CD4-positive, alpha-beta memory T cell (primary cell): ENCODE measurements at regions not wholly inside any gene's neighbourhood (a gene's known extent, or its start where the extent isn't known, plus 50 kb on each side); places are given as distances from the start of the nearest gene placed in this dataset.

Experiments
- CTCF ChIA-PET: fragments of 350-600 bp; sonication (Branson Sonifier 250); formaldehyde crosslinking; loops from one replicate; lab custom pipeline; 2021; ENCODE audit warnings: inconsistent platforms; ENCODE audit not compliant: partially characterized antibody; lab: Charles Lee
- POLR2A ChIA-PET: fragments of 350-600 bp; sonication (Branson Sonifier 250); formaldehyde crosslinking; loops from one replicate; lab custom pipeline; 2021; ENCODE audit not compliant: partially characterized antibody; lab: Charles Lee
- DNase-seq, 5 donors: peaks; one replicate each; pipeline versions ENCODE4 v3.0.0 to v3.0.0-alpha.2; 2020 to 2022; ENCODE audit warnings: mixed read lengths in 1 of 5
- H3K27ac ChIP-seq: one replicate; pipeline ENCODE4 v1.7.0; 2013; ENCODE audit warnings: low read depth, low read length
- H3K27me3 ChIP-seq: 2 replicates; pipeline ENCODE4 v1.7.0; 2013; ENCODE audit warnings: mild to moderate bottlenecking, low read length, moderate library complexity; ENCODE audit not compliant: insufficient read depth
- H3K36me3 ChIP-seq: 2 replicates; pipeline ENCODE4 v1.7.0; 2013; ENCODE audit warnings: mild to moderate bottlenecking, low read length, moderate library complexity; ENCODE audit not compliant: insufficient read depth
- H3K4me1 ChIP-seq: 2 replicates; pipeline ENCODE4 v1.7.0; 2013; ENCODE audit warnings: mild to moderate bottlenecking, low read length, moderate library complexity; ENCODE audit not compliant: insufficient read depth
- H3K4me3 ChIP-seq, 2 donors: one replicate each; pipeline ENCODE4 v1.7.0; 2013; ENCODE audit warnings: low read length in 2 of 2, mild to moderate bottlenecking in 1 of 2
- H3K9me3 ChIP-seq, 2 donors: one replicate each; pipeline ENCODE4 v1.7.0; 2013; ENCODE audit warnings: low read length in 2 of 2, control low read depth in 1 of 2; ENCODE audit not compliant: control insufficient read depth in 1 of 2
- H3K27ac Mint-ChIP-seq, 7 donors: one replicate each; pipeline ENCODE4 v1.8.0; 2020 to 2021; ENCODE audit warnings: mixed read lengths in 7 of 7, mild to moderate bottlenecking in 6 of 7, inconsistent platforms in 3 of 7, moderate library complexity in 3 of 7
- H3K27me3 Mint-ChIP-seq, 2 donors: one replicate each; pipeline ENCODE4 v1.8.0; 2020 to 2021; ENCODE audit warnings: mixed read lengths in 2 of 2
- H3K36me3 Mint-ChIP-seq, 2 donors: one replicate each; pipeline ENCODE4 v1.8.0; 2020 to 2021; ENCODE audit warnings: mixed read lengths in 2 of 2, inconsistent platforms in 1 of 2, mild to moderate bottlenecking in 1 of 2
- H3K4me1 Mint-ChIP-seq, 4 donors: one replicate each; pipeline ENCODE4 v1.8.0; 2020 to 2021; ENCODE audit warnings: mixed read lengths in 4 of 4, mild to moderate bottlenecking in 1 of 4
- H3K4me3 Mint-ChIP-seq, 8 donors: one replicate each; pipeline ENCODE4 v1.8.0; 2020 to 2021; ENCODE audit warnings: mixed read lengths in 8 of 8, mild to moderate bottlenecking in 7 of 8, moderate library complexity in 6 of 8, inconsistent platforms in 3 of 8
- H3K9me3 Mint-ChIP-seq, 8 donors: one replicate each; pipeline ENCODE4 v1.8.0; 2020 to 2021; ENCODE audit warnings: mixed read lengths in 8 of 8, mild to moderate bottlenecking in 5 of 8, inconsistent platforms in 3 of 8, moderate library complexity in 1 of 8
- intact Hi-C: fragments of 100-400 bp; cut with micrococcal nuclease; formaldehyde crosslinking; loops from one replicate; pipeline ENCODE4 v1.15.1; 2023

DNA sequence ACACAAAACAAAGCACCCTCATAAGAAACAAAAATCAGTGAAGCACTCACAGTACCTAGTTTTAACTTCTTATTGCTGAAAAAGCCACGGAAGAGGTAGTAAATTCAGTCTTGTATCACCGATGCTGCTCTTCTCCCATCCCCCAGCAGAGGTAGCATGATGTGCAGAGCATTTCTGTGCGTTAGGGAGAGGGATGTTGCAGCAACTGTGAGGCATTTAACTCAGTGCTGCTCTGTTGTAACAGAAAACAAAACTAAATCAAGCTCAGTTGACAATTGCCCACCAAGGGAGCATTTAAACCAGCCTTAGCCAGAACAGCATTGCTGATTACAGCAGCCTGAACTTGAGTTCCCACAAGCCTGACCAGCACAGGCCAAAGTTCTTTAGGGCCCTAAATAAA lies 1279.7 kb upstream of the ADGRL3 start:
- Mint-ChIP-seq H3K4me3 (no peak overlapping the region), H3K27ac (no peak overlapping the region), H3K27me3 (no peaks in the 10 kb centered on the region), H3K36me3 (no peaks in the 10 kb centered on the region), H3K9me3 (peaks cover 0 to 17% (median 6%) of the 10 kb centered on the region in 8 donors), H3K4me1 (no peaks in the 10 kb centered on the region)
- Histone ChIP-seq H3K4me3 (no peak overlapping the region), H3K27me3 (no peaks in the 10 kb centered on the region), H3K9me3 (no peaks in the 10 kb centered on the region), H3K4me1 (no peaks in the 10 kb centered on the region), H3K27ac (no peak overlapping the region), H3K36me3 (no peaks in the 10 kb centered on the region)
- intact Hi-C loops: no loop called here
- POLR2A ChIA-PET: no interaction called here
- CTCF ChIA-PET: no interaction called here
- no peak for DNase-seq

DNA sequence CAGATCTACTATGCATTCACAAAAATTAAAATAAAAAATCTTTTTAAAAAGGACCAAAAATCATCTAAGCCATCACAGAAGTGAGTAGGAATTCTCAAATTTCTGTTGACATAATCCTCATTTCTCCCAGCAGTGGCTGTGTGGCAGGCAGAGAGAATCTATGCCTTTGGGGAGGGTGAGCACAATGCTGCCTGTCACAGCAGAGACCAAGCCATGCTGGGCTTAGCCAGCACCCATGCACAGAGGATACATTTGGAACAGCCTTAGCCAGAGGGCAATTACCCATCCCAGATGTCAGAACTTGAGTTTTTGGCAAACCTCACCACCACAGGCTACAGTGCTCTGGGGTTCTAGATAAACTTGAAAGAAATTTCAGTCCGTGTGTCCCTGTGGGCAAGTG lies 1274.8 kb upstream of the ADGRL3 start:
- Histone ChIP-seq H3K9me3 (no peaks in the 10 kb centered on the region), H3K27me3 (no peaks in the 10 kb centered on the region), H3K4me3 (no peak overlapping the region), H3K36me3 (no peaks in the 10 kb centered on the region), H3K27ac (no peak overlapping the region), H3K4me1 (no peaks in the 10 kb centered on the region)
- H3K27ac Mint-ChIP-seq: no peak overlapping the region
- no peak overlapping the region for H3K4me3 Mint-ChIP-seq
- H3K9me3 Mint-ChIP-seq: peaks cover 6 to 22% (median 13%) of the 10 kb centered on the region in 8 donors
- DNase-seq: no peak
- H3K4me1 Mint-ChIP-seq: no peaks in the 10 kb centered on the region
- POLR2A ChIA-PET: no interaction called here
- intact Hi-C loops: no loop called here
- CTCF ChIA-PET: no interaction called here
- no peaks in the 10 kb centered on the region for H3K27me3 Mint-ChIP-seq
- no peaks in the 10 kb centered on the region for H3K36me3 Mint-ChIP-seq

- intact Hi-C loops: no loop called here
- ChIA-PET POLR2A (no interaction called here), CTCF (no interaction called here)
- H3K27ac Mint-ChIP-seq: no peak overlapping the region
- Histone ChIP-seq H3K4me1 (no peaks in the 10 kb centered on the region), H3K27ac (no peak overlapping the region), H3K4me3 (no peak overlapping the region), H3K27me3 (no peaks in the 10 kb centered on the region), H3K36me3 (no peaks in the 10 kb centered on the region), H3K9me3 (no peaks in the 10 kb centered on the region)
- no peaks in the 10 kb centered on the region for H3K36me3 Mint-ChIP-seq
- peaks cover 0 to 12% (median 9%) of the 10 kb centered on the region in 8 donors for H3K9me3 Mint-ChIP-seq
- H3K27me3 Mint-ChIP-seq: no peaks in the 10 kb centered on the region
- no peak overlapping the region for H3K4me3 Mint-ChIP-seq
- DNase-seq: no peak
- H3K4me1 Mint-ChIP-seq: no peaks in the 10 kb centered on the region
Measured at GRCh38 chr4:59936566-59936965, 1263.6 kb upstream of the ADGRL3 start.

GRCh38 chr4:59938166-59938565 lies 1262.0 kb upstream of the ADGRL3 start:
- Histone ChIP-seq H3K9me3 (no peaks in the 10 kb centered on the region), H3K36me3 (no peaks in the 10 kb centered on the region), H3K27me3 (no peaks in the 10 kb centered on the region), H3K27ac (no peak overlapping the region), H3K4me3 (no peak overlapping the region), H3K4me1 (no peaks in the 10 kb centered on the region)
- Mint-ChIP-seq H3K27me3 (no peaks in the 10 kb centered on the region), H3K27ac (no peak overlapping the region), H3K36me3 (no peaks in the 10 kb centered on the region), H3K9me3 (peaks cover 0 to 14% (median 5%) of the 10 kb centered on the region in 8 donors), H3K4me1 (no peaks in the 10 kb centered on the region), H3K4me3 (no peak overlapping the region)
- POLR2A ChIA-PET: no interaction called here
- CTCF ChIA-PET: no interaction called here
- no peak for DNase-seq
- intact Hi-C loops: no loop called here

- CTCF ChIA-PET: no interaction called here
- H3K9me3 Mint-ChIP-seq: peaks cover 4 to 28% (median 10%) of the 10 kb centered on the region in 8 donors
- Histone ChIP-seq H3K36me3 (no peaks in the 10 kb centered on the region), H3K27ac (no peak overlapping the region), H3K4me3 (no peak overlapping the region), H3K4me1 (no peaks in the 10 kb centered on the region), H3K9me3 (no peaks in the 10 kb centered on the region), H3K27me3 (no peaks in the 10 kb centered on the region)
- intact Hi-C loops: no loop called here
- no peaks in the 10 kb centered on the region for H3K27me3 Mint-ChIP-seq
- no peak overlapping the region for H3K4me3 Mint-ChIP-seq
- no peaks in the 10 kb centered on the region for H3K4me1 Mint-ChIP-seq
- POLR2A ChIA-PET: no interaction called here
- H3K36me3 Mint-ChIP-seq: no peaks in the 10 kb centered on the region
- no peak for DNase-seq
- H3K27ac Mint-ChIP-seq: no peak overlapping the region
Measured at GRCh38 chr4:59945277-59945676, 1254.8 kb upstream of the ADGRL3 start.

DNA sequence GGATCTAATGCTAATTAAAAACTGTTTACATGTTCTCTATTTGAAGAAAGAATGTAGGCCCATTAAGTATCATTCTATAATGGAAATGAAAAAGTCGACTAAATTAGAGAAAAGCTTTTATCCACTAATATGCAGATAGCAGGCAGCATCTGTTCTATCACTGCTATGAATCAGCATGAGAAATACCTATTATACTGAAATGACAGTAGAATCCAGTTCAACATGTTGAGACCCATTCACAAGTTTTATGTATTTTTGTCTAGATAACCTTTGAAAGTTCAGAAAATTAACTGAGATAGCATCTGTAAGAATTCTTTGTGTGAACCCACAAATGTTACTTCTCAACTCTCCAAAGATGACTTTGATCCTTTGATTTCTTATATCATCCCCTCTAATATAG lies 1254.4 kb upstream of the ADGRL3 start:
- H3K4me3 Mint-ChIP-seq: no peak overlapping the region
- CTCF ChIA-PET: no interaction called here
- POLR2A ChIA-PET: no interaction called here
- Histone ChIP-seq H3K36me3 (no peaks in the 10 kb centered on the region), H3K4me1 (no peaks in the 10 kb centered on the region), H3K27ac (no peak overlapping the region), H3K9me3 (no peaks in the 10 kb centered on the region), H3K4me3 (no peak overlapping the region), H3K27me3 (no peaks in the 10 kb centered on the region)
- no peaks in the 10 kb centered on the region for H3K4me1 Mint-ChIP-seq
- intact Hi-C loops: no loop called here
- H3K36me3 Mint-ChIP-seq: no peaks in the 10 kb centered on the region
- H3K27ac Mint-ChIP-seq: no peak overlapping the region
- H3K27me3 Mint-ChIP-seq: no peaks in the 10 kb centered on the region
- peaks cover 4 to 32% (median 10%) of the 10 kb centered on the region in 8 donors for H3K9me3 Mint-ChIP-seq
- DNase-seq: no peak

GRCh38 chr4:59956366-59956765 lies 1243.8 kb upstream of the ADGRL3 start:
- CTCF ChIA-PET: no interaction called here
- Histone ChIP-seq H3K27ac (no peak overlapping the region), H3K4me3 (no peak overlapping the region), H3K36me3 (no peaks in the 10 kb centered on the region), H3K9me3 (no peaks in the 10 kb centered on the region), H3K4me1 (no peaks in the 10 kb centered on the region), H3K27me3 (no peaks in the 10 kb centered on the region)
- Mint-ChIP-seq H3K27ac (no peak overlapping the region), H3K4me3 (no peak overlapping the region), H3K27me3 (no peaks in the 10 kb centered on the region), H3K4me1 (no peaks in the 10 kb centered on the region), H3K36me3 (no peaks in the 10 kb centered on the region), H3K9me3 (peaks cover 0 to 12% (median 6%) of the 10 kb centered on the region in 8 donors)
- DNase-seq: no peak
- POLR2A ChIA-PET: no interaction called here
- intact Hi-C loops: no loop called here

DNA sequence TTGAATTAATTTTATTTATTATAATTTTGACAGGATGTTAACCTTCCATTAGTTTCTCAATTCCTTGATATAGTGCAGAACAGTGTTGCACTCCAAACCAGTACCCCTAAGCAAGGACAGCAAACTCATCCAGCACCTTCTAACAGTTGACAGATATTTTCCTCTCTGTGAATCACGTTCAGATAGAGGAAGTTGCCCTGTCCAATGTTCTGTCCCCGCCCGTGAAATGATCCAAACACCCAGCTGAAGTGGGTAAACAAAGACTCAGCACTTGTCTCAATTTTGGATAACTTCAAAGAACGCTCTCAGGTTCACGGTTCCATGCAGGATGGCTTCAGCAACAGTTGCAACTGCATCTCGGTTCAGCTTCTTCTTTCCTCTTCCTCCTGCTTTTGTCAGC lies 1240.0 kb upstream of the ADGRL3 start:
- ChIA-PET CTCF (no interaction called here), POLR2A (no interaction called here)
- Mint-ChIP-seq H3K9me3 (peaks cover 0 to 22% (median 7%) of the 10 kb centered on the region in 8 donors), H3K4me3 (no peak overlapping the region), H3K36me3 (no peaks in the 10 kb centered on the region), H3K4me1 (no peaks in the 10 kb centered on the region), H3K27ac (no peak overlapping the region), H3K27me3 (no peaks in the 10 kb centered on the region)
- H3K27ac ChIP-seq: no peak overlapping the region
- H3K9me3 ChIP-seq: no peaks in the 10 kb centered on the region
- H3K36me3 ChIP-seq: no peaks in the 10 kb centered on the region
- H3K4me3 ChIP-seq: no peak overlapping the region
- H3K4me1 ChIP-seq: no peaks in the 10 kb centered on the region
- intact Hi-C loops: no loop called here
- no peak for DNase-seq
- H3K27me3 ChIP-seq: no peaks in the 10 kb centered on the region
